Stomach (tissue), 8 donors: ENCODE measurements at regions not wholly inside any gene's neighbourhood (a gene's known extent, or its start where the extent isn't known, plus 50 kb on each side); places are given as distances from the start of the nearest gene placed in this dataset.

Source experiments
- DNase-seq, 2 donors: peaks; one replicate each; pipeline versions ENCODE4 v3.0.0 to v3.0.0-alpha.2; 2013 to 2019
- H3K27ac ChIP-seq, 5 donors: fragments of 200-600 bp in 4 of 5; sonication (generic) in 4 of 5; one replicate each; pipeline ENCODE4 v1.5.1; 2013 to 2019; ENCODE audit warnings: mild to moderate bottlenecking in 1 of 5, moderate library complexity in 1 of 5
- H3K27me3 ChIP-seq, 3 donors: fragments of 200-600 bp; sonication (generic); one replicate each; pipeline ENCODE4 v1.5.1; 2017 to 2019; ENCODE audit warnings: mixed run types in 1 of 3
- H3K36me3 ChIP-seq, 4 donors: fragments of 200-600 bp; sonication (generic); 1 replicate in 3 of 4; 2 replicates in 1 of 4; pipeline ENCODE4 v1.5.1; 2016 to 2019
- H3K4me1 ChIP-seq, 4 donors: fragments of 200-600 bp; sonication (generic); one replicate each; pipeline ENCODE4 v1.5.1; 2016 to 2019
- H3K4me3 ChIP-seq, 4 donors: fragments of 200-600 bp; sonication (generic) in 3 of 4; one replicate each; pipeline ENCODE4 v1.5.1; 2016 to 2019; ENCODE audit warnings: mild to moderate bottlenecking in 1 of 4
- H3K9me3 ChIP-seq, 4 donors: fragments of 200-600 bp; sonication (generic); one replicate each; pipeline ENCODE4 v1.5.1; 2016 to 2019
- EP300 ChIP-seq: sonication (generic); formaldehyde crosslinking; IDR thresholded peaks from one replicate; pipeline ENCODE4 v1.6.1; 2017; ENCODE audit warnings: antibody characterized with exemption
- POLR2A ChIP-seq, 4 donors: fragments of 450-650 bp; IDR thresholded peaks; one replicate each; pipeline ENCODE4 v1.6.1; 2016; ENCODE audit warnings: antibody characterized with exemption in 4 of 4, control low read depth in 2 of 4, mild to moderate bottlenecking in 1 of 4, moderate library complexity in 1 of 4
- POLR2AphosphoS5 ChIP-seq, 3 donors: sonication (generic); formaldehyde crosslinking; IDR thresholded peaks; one replicate each; pipeline ENCODE4 v1.6.1; 2016; ENCODE audit warnings: antibody characterized with exemption in 3 of 3
- WGBS, 5 donors: extraction: QIAGEN DNeasy Blood & Tissue Kit in 3 of 5; methylation state at CpG; one replicate each; pipeline versions ENCODE4 v1.1.5 to v1.1.7; 2013 to 2018; 5-methylcytosine and 5-hydroxymethylcytosine counted together
- intact Hi-C: fragments of 100-400 bp; cut with DNase I; formaldehyde crosslinking; loops from one replicate; pipeline ENCODE4 v1.15.1; 2023; ENCODE audit warnings: low total_unique reads
- TF ChIP-seq, protein P1 (sequence below), 7 experiments: fragments of 450-650 bp in 4 of 7; fragments of 200-600 bp in 3 of 7; sonication (generic) in 3 of 7; IDR thresholded peaks; one replicate each; pipeline ENCODE4 v1.5.1; 2016 to 2019; ENCODE audit warnings: antibody characterized with exemption in 7 of 7, control low read depth in 2 of 7, mild to moderate bottlenecking in 1 of 7
- donor health status: healthy with polysubstance abuse.
- donor health status: Bipolar disorder and iron deficiency.
- donor health status: healthy.

DNA sequence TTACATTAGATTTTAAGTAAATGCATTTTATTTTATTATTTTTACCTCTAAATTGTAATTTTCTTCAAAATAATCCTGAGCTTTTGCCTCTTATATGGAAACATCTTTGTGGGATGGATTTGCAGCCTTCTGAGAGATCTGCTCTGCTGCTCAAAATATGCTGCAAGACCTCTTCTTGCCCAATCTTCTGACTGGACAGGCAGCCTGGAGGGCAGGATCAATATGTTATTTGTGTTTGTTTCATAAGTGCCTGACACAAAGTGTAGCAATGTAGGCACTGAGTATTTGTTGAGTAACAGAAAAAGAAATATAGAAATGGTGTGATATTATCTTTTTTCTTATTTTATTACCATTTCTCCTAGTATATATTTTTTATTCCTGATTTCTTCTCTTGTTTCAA, 1106.9 kb downstream of the TMTC2 start:
- H3K27ac ChIP-seq = no peak overlapping the region
- H3K36me3 ChIP-seq = no peaks in the 10 kb centered on the region
- no peaks in the 10 kb centered on the region for H3K27me3 ChIP-seq
- no peaks in the 10 kb centered on the region for H3K9me3 ChIP-seq
- no peak for TF ChIP-seq POLR2AphosphoS5 (IDR thresholded peaks at IDR 0.05)
- TF ChIP-seq, protein P1, sequence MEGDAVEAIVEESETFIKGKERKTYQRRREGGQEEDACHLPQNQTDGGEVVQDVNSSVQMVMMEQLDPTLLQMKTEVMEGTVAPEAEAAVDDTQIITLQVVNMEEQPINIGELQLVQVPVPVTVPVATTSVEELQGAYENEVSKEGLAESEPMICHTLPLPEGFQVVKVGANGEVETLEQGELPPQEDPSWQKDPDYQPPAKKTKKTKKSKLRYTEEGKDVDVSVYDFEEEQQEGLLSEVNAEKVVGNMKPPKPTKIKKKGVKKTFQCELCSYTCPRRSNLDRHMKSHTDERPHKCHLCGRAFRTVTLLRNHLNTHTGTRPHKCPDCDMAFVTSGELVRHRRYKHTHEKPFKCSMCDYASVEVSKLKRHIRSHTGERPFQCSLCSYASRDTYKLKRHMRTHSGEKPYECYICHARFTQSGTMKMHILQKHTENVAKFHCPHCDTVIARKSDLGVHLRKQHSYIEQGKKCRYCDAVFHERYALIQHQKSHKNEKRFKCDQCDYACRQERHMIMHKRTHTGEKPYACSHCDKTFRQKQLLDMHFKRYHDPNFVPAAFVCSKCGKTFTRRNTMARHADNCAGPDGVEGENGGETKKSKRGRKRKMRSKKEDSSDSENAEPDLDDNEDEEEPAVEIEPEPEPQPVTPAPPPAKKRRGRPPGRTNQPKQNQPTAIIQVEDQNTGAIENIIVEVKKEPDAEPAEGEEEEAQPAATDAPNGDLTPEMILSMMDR (IDR thresholded peaks at IDR 0.05) = no peak
- TF ChIP-seq POLR2A (IDR thresholded peaks at IDR 0.05) = no peak
- no peak for TF ChIP-seq EP300
- no peaks in the 10 kb centered on the region for H3K4me1 ChIP-seq
- H3K4me3 ChIP-seq = no peak overlapping the region
- intact Hi-C loops = no loop called here
- DNase-seq = no peak

DNA sequence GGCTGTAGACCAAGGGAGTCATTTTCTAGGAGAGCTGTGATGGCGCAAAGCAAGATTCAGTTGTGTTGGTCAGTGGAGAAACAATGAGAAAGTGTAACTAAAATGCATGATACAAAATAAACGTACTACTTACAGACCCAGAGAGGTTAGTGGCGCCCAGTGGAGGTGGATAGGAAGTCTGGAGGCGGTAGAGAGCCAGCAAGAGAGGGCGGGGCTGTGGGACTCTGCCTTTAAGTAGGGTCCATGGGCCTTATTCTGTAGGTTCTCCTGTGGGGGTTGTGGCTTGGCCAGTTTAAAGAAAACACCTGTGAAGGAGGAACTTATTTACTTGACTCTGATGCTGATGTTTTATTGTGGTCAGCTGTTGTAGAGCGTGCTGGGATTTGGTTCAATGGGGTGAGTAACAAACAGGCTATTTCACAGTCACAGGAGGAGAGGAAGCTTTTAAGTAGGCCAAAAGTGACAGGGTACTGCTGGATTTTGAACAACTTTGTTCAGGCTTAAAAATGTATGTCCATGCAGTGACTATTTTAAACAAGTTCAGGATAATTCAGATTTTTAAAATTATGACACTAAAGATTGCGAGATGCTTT, 1097.7 kb downstream of the TMTC2 start:
- TF ChIP-seq POLR2A (IDR thresholded peaks at IDR 0.05) = no peak
- TF ChIP-seq, protein P1 (IDR thresholded peaks at IDR 0.05) = no peak
- TF ChIP-seq EP300 = no peak
- no peak for TF ChIP-seq POLR2AphosphoS5 (IDR thresholded peaks at IDR 0.05)
- 71 to 80% (median 79%) methylated on average over 7 of the region's 7 CpGs for WGBS, 5 donors
- intact Hi-C loops = no loop called here
- Histone ChIP-seq H3K27me3 (no peaks in the 10 kb centered on the region), H3K4me3 (no peak overlapping the region), H3K4me1 (no peaks in the 10 kb centered on the region), H3K27ac (no peak overlapping the region), H3K36me3 (no peaks in the 10 kb centered on the region), H3K9me3 (no peaks in the 10 kb centered on the region)
- DNase-seq = no peak

DNA sequence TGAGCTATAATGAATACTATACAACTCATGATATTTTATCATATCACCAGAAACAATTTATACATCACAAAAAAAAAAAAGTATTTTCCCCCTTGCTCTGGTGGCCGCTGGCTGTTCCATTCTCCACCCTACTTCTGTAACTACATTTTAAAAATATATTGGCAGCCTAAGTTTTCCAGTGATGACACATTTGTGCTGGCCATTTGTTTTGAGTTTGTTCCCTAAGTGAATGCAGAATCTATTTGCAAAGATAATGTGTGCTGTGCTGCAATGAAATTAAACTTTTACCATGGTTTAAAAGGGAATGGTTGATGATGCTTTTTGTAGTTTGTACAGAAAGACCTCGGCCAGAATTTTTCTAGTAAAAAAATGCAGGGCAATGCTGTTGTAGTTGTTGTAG, 1092.8 kb downstream of the TMTC2 start:
- Histone ChIP-seq H3K4me1 (no peaks in the 10 kb centered on the region), H3K9me3 (no peaks in the 10 kb centered on the region), H3K4me3 (no peak overlapping the region), H3K36me3 (no peaks in the 10 kb centered on the region), H3K27me3 (no peaks in the 10 kb centered on the region), H3K27ac (no peak overlapping the region)
- DNase-seq = no peak
- intact Hi-C loops = no loop called here
- no peak for TF ChIP-seq POLR2AphosphoS5 (IDR thresholded peaks at IDR 0.05)
- no peak for TF ChIP-seq POLR2A (IDR thresholded peaks at IDR 0.05)
- TF ChIP-seq EP300 = no peak
- TF ChIP-seq, protein P1 (IDR thresholded peaks at IDR 0.05) = no peak
- 76 to 90% (median 86%) methylated on average over 2 of the region's 2 CpGs for WGBS, 5 donors

DNA sequence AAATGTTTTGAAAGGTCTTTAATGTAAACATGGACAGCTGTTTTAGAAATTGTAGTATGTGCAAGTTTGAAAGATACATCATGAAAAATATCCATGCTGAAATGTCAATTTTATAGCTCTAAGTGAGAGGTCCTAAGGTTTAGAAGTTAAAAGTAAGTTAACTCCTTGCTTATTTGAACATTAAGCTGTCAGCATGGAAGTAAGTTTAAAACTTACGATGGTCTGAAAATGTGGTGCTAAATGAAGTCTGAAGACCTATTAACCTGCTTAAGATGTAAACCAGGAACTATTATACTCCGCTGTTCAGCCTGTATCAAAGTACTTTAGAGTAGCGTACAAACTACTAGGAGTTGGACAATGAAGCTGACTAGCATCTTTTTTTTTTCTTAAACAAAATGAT, 1082.4 kb downstream of the TMTC2 start:
- no peak overlapping the region for H3K4me3 ChIP-seq
- WGBS, 5 donors = 80 to 89% (median 84%) methylated on average over 3 of the region's 3 CpGs
- no peak for TF ChIP-seq POLR2AphosphoS5 (IDR thresholded peaks at IDR 0.05)
- TF ChIP-seq POLR2A (IDR thresholded peaks at IDR 0.05) = no peak
- TF ChIP-seq, protein P1 (IDR thresholded peaks at IDR 0.05) = no peak
- no peak for TF ChIP-seq EP300
- intact Hi-C loops = no loop called here
- H3K36me3 ChIP-seq = no peaks in the 10 kb centered on the region
- H3K9me3 ChIP-seq = peaks cover 0 to 21% (median 12%) of the 10 kb centered on the region in 4 donors
- H3K27me3 ChIP-seq = no peaks in the 10 kb centered on the region
- no peak overlapping the region for H3K27ac ChIP-seq
- H3K4me1 ChIP-seq = no peaks in the 10 kb centered on the region
- DNase-seq = no peak
